GM12878 (cell line): ENCODE measurements at regions not wholly inside any gene's neighbourhood (a gene's known extent, or its start where the extent isn't known, plus 50 kb on each side); places are given as distances from the start of the nearest gene placed in this dataset.

Source experiments
- ATAC-seq: fragments of 200-7000 bp; cut with Tn5 transposase; 3 replicates; pipeline ENCODE4 v1.9.1; 2020; ENCODE audit warnings: mild to moderate bottlenecking, moderate library complexity
- BruUV-seq: library from RNA; stranded (reverse); fragments of 400-500 nt; replicated peaks from 2 replicates; lab custom pipeline; 2021; lab: Mats Ljungman, UMichigan
- CTCF ChIA-PET: fragments of 300-600 bp; sonication (Branson Sonifier 250); formaldehyde crosslinking; extraction: SDS; loops from one replicate; lab custom pipeline; 2021; ENCODE audit warnings: inconsistent platforms; lab: Yijun Ruan, JAX
- POLR2A ChIA-PET: fragments of 350-600 bp; formaldehyde crosslinking; extraction: SDS; loops from one replicate; lab custom pipeline; 2021; ENCODE audit warnings: inconsistent platforms; lab: Charles Lee
- RAD21 ChIA-PET: fragments of 300-600 bp; sonication (Branson Sonifier 250); formaldehyde crosslinking; loops from one replicate; lab custom pipeline; 2023; ENCODE audit warnings: antibody characterized with exemption; ENCODE audit not compliant: unreplicated experiment; lab: Charles Lee
- SMC1A ChIA-PET: fragments of 300-600 bp; sonication (Branson Sonifier 250); formaldehyde crosslinking; loops from one replicate; lab custom pipeline; 2023; ENCODE audit not compliant: unreplicated experiment, uncharacterized antibody; lab: Charles Lee
- DNase-seq: peaks from one replicate; pipeline ENCODE4 v3.0.0-alpha.2; 2011; ENCODE audit warnings: low read depth, low spot score
- FAIRE-seq: peaks from 3 replicates; lab custom pipeline; 2011; peaks lifted over from hg19 to GRCh38; lab: Jason Lieb, UNC
- H2AFZ ChIP-seq: 2 replicates; pipeline ENCODE4 v1.6.0; 2011; ENCODE audit warnings: low read depth, low read length, control low read depth; ENCODE audit not compliant: control insufficient read depth
- H3K27ac ChIP-seq: 2 replicates; pipeline ENCODE4 v1.5.1; 2011; ENCODE audit warnings: control low read depth; ENCODE audit not compliant: control insufficient read depth, insufficient read depth
- H3K27me3 ChIP-seq, 2 experiments: replicated peaks in 1 of 2; 2 replicates each; pipeline versions ENCODE4 v1.6.0 to v1.6.1; 2011; ENCODE audit warnings: low read length in 1 of 2; ENCODE audit not compliant: control insufficient read depth in 2 of 2, insufficient read depth in 2 of 2
- H3K36me3 ChIP-seq, 2 experiments: 2 replicates each; pipeline ENCODE4 v1.5.1; 2011; ENCODE audit warnings: low read length in 1 of 2; ENCODE audit not compliant: control insufficient read depth in 2 of 2, insufficient read depth in 2 of 2
- H3K4me1 ChIP-seq: 2 replicates; pipeline ENCODE4 v1.6.1; 2011; ENCODE audit warnings: mild to moderate bottlenecking, low read length, moderate library complexity, mixed read lengths; ENCODE audit not compliant: control insufficient read depth, insufficient read depth
- H3K4me2 ChIP-seq: 2 replicates; pipeline ENCODE4 v1.6.0; 2011; ENCODE audit warnings: control low read depth; ENCODE audit not compliant: control insufficient read depth, insufficient read depth
- H3K4me3 ChIP-seq: fragments of 200-600 bp; sonication (generic); 2 replicates; pipeline ENCODE4 v1.5.1; 2016
- H3K79me2 ChIP-seq: 2 replicates; pipeline ENCODE4 v1.6.0; 2011; ENCODE audit warnings: low read length; ENCODE audit not compliant: control insufficient read depth, insufficient read depth
- H3K9ac ChIP-seq: 2 replicates; pipeline ENCODE4 v1.8.0; 2011; ENCODE audit warnings: low read length, control low read depth, mixed read lengths; ENCODE audit not compliant: control insufficient read depth, insufficient read depth
- H3K9me3 ChIP-seq: replicated peaks from 3 replicates; pipeline ENCODE4 v1.5.1; 2011; ENCODE audit warnings: mild to moderate bottlenecking, low read length; ENCODE audit not compliant: control insufficient read depth, insufficient read depth
- H4K20me1 ChIP-seq: 2 replicates; pipeline ENCODE4 v1.6.0; 2011; ENCODE audit not compliant: control insufficient read depth, insufficient read depth
- CHD1 ChIP-seq: IDR thresholded peaks from 2 replicates; pipeline ENCODE4 v1.6.1; 2012; ENCODE audit warnings: low read depth, low read length, improper control_type of control experiment
- CREB1 ChIP-seq: IDR thresholded peaks from 2 replicates; pipeline ENCODE4 v1.6.1; 2012; ENCODE audit warnings: low read depth, mild to moderate bottlenecking, inconsistent platforms
- CREM ChIP-seq: IDR thresholded peaks from 2 replicates; pipeline ENCODE4 v1.6.1; 2014; ENCODE audit warnings: antibody characterized with exemption, low read depth
- E2F4 ChIP-seq: IDR thresholded peaks from 2 replicates; pipeline ENCODE4 v1.6.1; 2012; ENCODE audit warnings: low read depth, low read length, improper control_type of control experiment
- HDGF ChIP-seq: fragments of 450-650 bp; IDR thresholded peaks from 2 replicates; pipeline ENCODE4 v1.6.1; 2016; ENCODE audit warnings: antibody characterized with exemption
- KAT2A ChIP-seq: conservative IDR thresholded peaks from 2 replicates; pipeline ENCODE4 v1.6.1; 2011; ENCODE audit warnings: low read depth, low read length; ENCODE audit not compliant: control insufficient read depth
- KDM1A ChIP-seq: fragments of 200-600 bp; sonication (generic); IDR thresholded peaks from 2 replicates; pipeline ENCODE4 v1.6.1; 2016; ENCODE audit warnings: borderline replicate concordance
- KLF5 ChIP-seq: fragments of 450-650 bp; IDR thresholded peaks from 2 replicates; pipeline ENCODE4 v1.6.1; 2014; ENCODE audit warnings: mild to moderate bottlenecking; ENCODE audit not compliant: partially characterized antibody
- NFIC ChIP-seq: IDR thresholded peaks from 2 replicates; pipeline ENCODE4 v1.6.1; 2012; ENCODE audit warnings: low read depth, mild to moderate bottlenecking, inconsistent platforms, low read length, moderate library complexity
- NFXL1 ChIP-seq: fragments of 450-650 bp; IDR thresholded peaks from 2 replicates; pipeline ENCODE4 v1.6.1; 2017; ENCODE audit warnings: antibody characterized with exemption, mild to moderate bottlenecking, borderline replicate concordance
- POLR2AphosphoS2 ChIP-seq: IDR thresholded peaks from 2 replicates; pipeline ENCODE4 v1.6.1; 2011; ENCODE audit warnings: low read depth, mild to moderate bottlenecking, low read length, improper control_type of control experiment, moderate library complexity
- RAD21 ChIP-seq: IDR thresholded peaks from 2 replicates; pipeline ENCODE4 v1.6.1; 2011; ENCODE audit warnings: mild to moderate bottlenecking, low read depth, low read length, moderate library complexity; ENCODE audit not compliant: insufficient read depth
- SMAD1 ChIP-seq: fragments of 450-650 bp; IDR thresholded peaks from 2 replicates; pipeline ENCODE4 v1.6.1; 2018; ENCODE audit warnings: mild to moderate bottlenecking, low read depth; ENCODE audit not compliant: partially characterized antibody
- TCF3 ChIP-seq: IDR thresholded peaks from 2 replicates; pipeline ENCODE4 v1.6.1; 2012; ENCODE audit warnings: low read depth, mild to moderate bottlenecking, low read length, borderline replicate concordance; ENCODE audit not compliant: insufficient read depth
- YY1 ChIP-seq: IDR thresholded peaks from 2 replicates; pipeline ENCODE4 v1.6.1; 2011; ENCODE audit warnings: low read depth, mild to moderate bottlenecking, low read length
- WGBS: methylation state at CpG from one replicate; pipeline ENCODE4 v1.1.6; 2016; ENCODE audit warnings: low lambda C conversion rate; ENCODE audit not compliant: insufficient replicate concordance, insufficient coverage; ENCODE audit errors: missing lambda C conversion rate; 5-methylcytosine and 5-hydroxymethylcytosine counted together
- in situ Hi-C: fragments of 300-500 bp; cut with MboI; formaldehyde crosslinking; loops from 9 replicates; pipeline ENCODE4 v1.14.3; 2018; ENCODE audit warnings: mixed read lengths
- intact Hi-C: fragments of 100-400 bp; cut with micrococcal nuclease; formaldehyde crosslinking; loops from one replicate; pipeline ENCODE4 v1.14.2; 2022; ENCODE audit not compliant: unreplicated experiment
- TF ChIP-seq, protein P1 (sequence below): IDR thresholded peaks from 2 replicates; pipeline ENCODE4 v1.6.1; 2012; ENCODE audit warnings: low read depth, low read length, improper control_type of control experiment
- TF ChIP-seq, protein P2 (sequence below): fragments of 450-650 bp; IDR thresholded peaks from 2 replicates; pipeline ENCODE4 v1.6.1; 2016; ENCODE audit warnings: mild to moderate bottlenecking, moderate library complexity, borderline replicate concordance

- TF ChIP-seq CHD1 (no peak), KLF5 (no peak), CREM (no peak), E2F4 (no peak), NFXL1 (no peak), KAT2A (no peak), NFIC (no peak)
Observed at GRCh38 chr20:39830903-39831302, 858.1 kb downstream of the MAFB start (continued).

GRCh38 chr20:39829661-39830060, 859.4 kb downstream of the MAFB start:
- ChIA-PET RAD21 (interaction anchor here (0.6 to 5.0 kb wide), 21 partner anchors 14 to 561 kb away, joined by 3 to 54 read pairs (median 5); no protein-coding TSS in a partner anchor), POLR2A (interaction anchor here (0.6 to 2.2 kb wide), 5 partner anchors 9 to 77 kb away, joined by 3 to 10 read pairs (median 4); no protein-coding TSS in a partner anchor), CTCF (interaction anchor here (0.7 to 7.9 kb wide), 19 partner anchors 9 to 560 kb away, joined by 3 to 123 read pairs (median 4); no protein-coding TSS in a partner anchor), SMC1A (interaction anchor here (0.9 to 8.5 kb wide), 20 partner anchors 10 to 490 kb away, joined by 3 to 72 read pairs (median 5); no protein-coding TSS in a partner anchor)
- Histone ChIP-seq H4K20me1 (no peaks in the 10 kb centered on the region), H3K36me3 (no peaks in the 10 kb centered on the region), H3K9ac (no peak overlapping the region), H2AFZ (peak overlapping the region; percentile 22), H3K27me3 (no peaks in the 10 kb centered on the region), H3K4me2 (peak overlapping the region; percentile 58), H3K27ac (peak overlapping the region; percentile 68), H3K9me3 (peaks cover 1% of the 10 kb centered on the region; the same call in 2 of the 3 replicates), H3K4me1 (peaks cover 36% of the 10 kb centered on the region), H3K79me2 (no peaks in the 10 kb centered on the region), H3K4me3 (peak overlapping the region; percentile 47; the same call in 1 of the 2 replicates)
- ATAC-seq = peak; percentile 95
- WGBS = 0% methylated on average over 3 of the region's 3 CpGs
- in situ Hi-C loops = no loop called here
- intact Hi-C loops = loop anchor here (5.0 kb wide), 1 partner anchor 43 kb away; no protein-coding TSS in a partner anchor
- no peak for FAIRE-seq
- peak; percentile 72 for DNase-seq
- BruUV-seq = no TSS peak
- TF ChIP-seq HDGF (no peak), CREB1 (no peak), POLR2AphosphoS2 (no peak), KDM1A (no peak), TCF3 (0 out of 2 replicates have a peak, but pooled peaks have one; percentile 18), RAD21 (no peak), SMAD1 (no peak), YY1 (no peak)
- TF ChIP-seq, protein P1, sequence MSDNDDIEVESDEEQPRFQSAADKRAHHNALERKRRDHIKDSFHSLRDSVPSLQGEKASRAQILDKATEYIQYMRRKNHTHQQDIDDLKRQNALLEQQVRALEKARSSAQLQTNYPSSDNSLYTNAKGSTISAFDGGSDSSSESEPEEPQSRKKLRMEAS = no peak
- TF ChIP-seq, protein P2, sequence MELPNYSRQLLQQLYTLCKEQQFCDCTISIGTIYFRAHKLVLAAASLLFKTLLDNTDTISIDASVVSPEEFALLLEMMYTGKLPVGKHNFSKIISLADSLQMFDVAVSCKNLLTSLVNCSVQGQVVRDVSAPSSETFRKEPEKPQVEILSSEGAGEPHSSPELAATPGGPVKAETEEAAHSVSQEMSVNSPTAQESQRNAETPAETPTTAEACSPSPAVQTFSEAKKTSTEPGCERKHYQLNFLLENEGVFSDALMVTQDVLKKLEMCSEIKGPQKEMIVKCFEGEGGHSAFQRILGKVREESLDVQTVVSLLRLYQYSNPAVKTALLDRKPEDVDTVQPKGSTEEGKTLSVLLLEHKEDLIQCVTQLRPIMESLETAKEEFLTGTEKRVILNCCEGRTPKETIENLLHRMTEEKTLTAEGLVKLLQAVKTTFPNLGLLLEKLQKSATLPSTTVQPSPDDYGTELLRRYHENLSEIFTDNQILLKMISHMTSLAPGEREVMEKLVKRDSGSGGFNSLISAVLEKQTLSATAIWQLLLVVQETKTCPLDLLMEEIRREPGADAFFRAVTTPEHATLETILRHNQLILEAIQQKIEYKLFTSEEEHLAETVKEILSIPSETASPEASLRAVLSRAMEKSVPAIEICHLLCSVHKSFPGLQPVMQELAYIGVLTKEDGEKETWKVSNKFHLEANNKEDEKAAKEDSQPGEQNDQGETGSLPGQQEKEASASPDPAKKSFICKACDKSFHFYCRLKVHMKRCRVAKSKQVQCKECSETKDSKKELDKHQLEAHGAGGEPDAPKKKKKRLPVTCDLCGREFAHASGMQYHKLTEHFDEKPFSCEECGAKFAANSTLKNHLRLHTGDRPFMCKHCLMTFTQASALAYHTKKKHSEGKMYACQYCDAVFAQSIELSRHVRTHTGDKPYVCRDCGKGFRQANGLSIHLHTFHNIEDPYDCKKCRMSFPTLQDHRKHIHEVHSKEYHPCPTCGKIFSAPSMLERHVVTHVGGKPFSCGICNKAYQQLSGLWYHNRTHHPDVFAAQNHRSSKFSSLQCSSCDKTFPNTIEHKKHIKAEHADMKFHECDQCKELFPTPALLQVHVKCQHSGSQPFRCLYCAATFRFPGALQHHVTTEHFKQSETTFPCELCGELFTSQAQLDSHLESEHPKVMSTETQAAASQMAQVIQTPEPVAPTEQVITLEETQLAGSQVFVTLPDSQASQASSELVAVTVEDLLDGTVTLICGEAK = no peak
